Stimulated activated CD4-positive, alpha-beta T cell treated with anti-CD3 and anti-CD28 coated beads, Interleukin-15, amount 100 ng/mL, for 24 hours (primary cell): ENCODE measurements at regions not wholly inside any gene's neighbourhood (a gene's known extent, or its start where the extent isn't known, plus 50 kb on each side); places are given as distances from the start of the nearest gene placed in this dataset.
"Not testable (repeated sequence)": the region's sequence is repeated elsewhere in the genome, so short reads cannot be mapped to it uniquely, and the experiment has no call there.

Source experiments
- DNase-seq: peaks from one replicate; pipeline ENCODE4 v3.0.0-alpha.2; 2020

- no peak for DNase-seq
These were observed 200.3 kb upstream of the SLC39A10 start for GRCh38 chr2:195456771-195457170.

GRCh38 chr2:195451160-195451559 lies 205.9 kb upstream of the SLC39A10 start:
- no peak for DNase-seq

- DNase-seq, result no peak
These were observed 206.4 kb upstream of the SLC39A10 start for GRCh38 chr2:195450552-195451113.

GRCh38 chr2:195447323-195447975 lies 209.6 kb upstream of the SLC39A10 start:
- no peak for DNase-seq

GRCh38 chr2:195445639-195446038 lies 211.4 kb upstream of the SLC39A10 start:
- no peak for DNase-seq

- no peak for DNase-seq
These were observed 213.1 kb upstream of the SLC39A10 start for GRCh38 chr2:195443926-195444325.

- no peak for DNase-seq
These were observed 214.4 kb upstream of the SLC39A10 start for GRCh38 chr2:195442458-195443175.

GRCh38 chr2:195438692-195439091 lies 218.3 kb upstream of the SLC39A10 start:
- no peak for DNase-seq

- no peak for DNase-seq
These were observed 219.5 kb upstream of the SLC39A10 start for GRCh38 chr2:195437521-195437920.

- DNase-seq, result no peak
These were observed 222.7 kb upstream of the SLC39A10 start for GRCh38 chr2:195434346-195434745.

GRCh38 chr2:195433729-195434128 lies 223.3 kb upstream of the SLC39A10 start:
- DNase-seq, result not testable (repeated sequence)

GRCh38 chr2:195428673-195429072 lies 228.4 kb upstream of the SLC39A10 start:
- DNase-seq, result no peak

- no peak for DNase-seq
These were observed 231.7 kb upstream of the SLC39A10 start for GRCh38 chr2:195425328-195425727.

- no peak for DNase-seq
These were observed 238.0 kb upstream of the SLC39A10 start for GRCh38 chr2:195419033-195419432.

GRCh38 chr2:195414537-195415100 lies 242.4 kb upstream of the SLC39A10 start:
- DNase-seq, result no peak

- DNase-seq, result no peak
These were observed 243.1 kb upstream of the SLC39A10 start for GRCh38 chr2:195413944-195414343.

- no peak for DNase-seq
These were observed 243.6 kb upstream of the SLC39A10 start for GRCh38 chr2:195413422-195413821.

GRCh38 chr2:195411219-195411687 lies 245.8 kb upstream of the SLC39A10 start:
- no peak for DNase-seq

- DNase-seq, result no peak
These were observed 246.9 kb upstream of the SLC39A10 start for GRCh38 chr2:195410074-195410671.

- no peak for DNase-seq
These were observed 248.2 kb upstream of the SLC39A10 start for GRCh38 chr2:195408811-195409210.

- DNase-seq, result no peak
These were observed 248.8 kb upstream of the SLC39A10 start for GRCh38 chr2:195408196-195408595.

GRCh38 chr2:195407783-195408182 lies 249.2 kb upstream of the SLC39A10 start:
- DNase-seq, result no peak

GRCh38 chr2:195406886-195407603 lies 250.0 kb upstream of the SLC39A10 start:
- DNase-seq, result peak; percentile 11
